Urothelium cell line (cell line): ENCODE measurements at regions not wholly inside any gene's neighbourhood (a gene's known extent, or its start where the extent isn't known, plus 50 kb on each side); places are given as distances from the start of the nearest gene placed in this dataset.

Source experiments
- DNase-seq: peaks from one replicate; pipeline ENCODE4 v3.0.0; 2011; ENCODE audit warnings: low spot score, mixed read lengths
- FAIRE-seq: peaks from 2 replicates; lab custom pipeline; 2011; peaks lifted over from hg19 to GRCh38; lab: Jason Lieb, UNC

- DNase-seq: no peak
- FAIRE-seq: no peak
These were observed 115.9 kb downstream of the TTC32 start for GRCh38 chr2:19785867-19786266.

- FAIRE-seq (no peak), DNase-seq (no peak)
These were observed 116.3 kb downstream of the TTC32 start for GRCh38 chr2:19785447-19785846.

- no peak for FAIRE-seq
- DNase-seq: no peak
These were observed 117.3 kb downstream of the TTC32 start for GRCh38 chr2:19784456-19784855.

- no peak for DNase-seq
- peak; percentile 90 for FAIRE-seq
These were observed 117.8 kb downstream of the TTC32 start for GRCh38 chr2:19783935-19784334.

- no peak for FAIRE-seq
- DNase-seq: no peak
These were observed 124.8 kb downstream of the TTC32 start for GRCh38 chr2:19776941-19777514.

GRCh38 chr2:19775838-19776237 lies 125.9 kb downstream of the TTC32 start:
- DNase-seq (no peak), FAIRE-seq (no peak)

- DNase-seq: no peak
- no peak for FAIRE-seq
These were observed 126.5 kb downstream of the TTC32 start for GRCh38 chr2:19775315-19775714.

- DNase-seq (no peak), FAIRE-seq (no peak)
These were observed 127.0 kb downstream of the TTC32 start for GRCh38 chr2:19774805-19775176.

- FAIRE-seq: no peak
- no peak for DNase-seq
These were observed 128.8 kb downstream of the TTC32 start for GRCh38 chr2:19772981-19773380.

GRCh38 chr2:19769513-19769912 lies 132.3 kb downstream of the TTC32 start:
- FAIRE-seq (no peak), DNase-seq (no peak)

- FAIRE-seq (no peak), DNase-seq (no peak)
These were observed 133.9 kb downstream of the TTC32 start for GRCh38 chr2:19767899-19768298.

GRCh38 chr2:19764998-19765397 lies 136.8 kb downstream of the TTC32 start:
- DNase-seq (no peak), FAIRE-seq (no peak)

- FAIRE-seq (no peak), DNase-seq (no peak)
These were observed 138.1 kb downstream of the TTC32 start for GRCh38 chr2:19763731-19764130.

GRCh38 chr2:19762959-19763605 lies 138.7 kb downstream of the TTC32 start:
- peak; percentile 17 for FAIRE-seq

GRCh38 chr2:19762142-19762541 lies 139.6 kb downstream of the TTC32 start:
- FAIRE-seq (peak; percentile 58), DNase-seq (no peak)

More at GRCh38 chr2:19762959-19763605, 138.7 kb downstream of the TTC32 start:
- no peak for DNase-seq

GRCh38 chr2:19759880-19760279 lies 141.9 kb downstream of the TTC32 start:
- DNase-seq: no peak
- FAIRE-seq: no peak

GRCh38 chr2:19758658-19759057 lies 143.1 kb downstream of the TTC32 start:
- no peak for FAIRE-seq

GRCh38 chr2:19757586-19757985 lies 144.2 kb downstream of the TTC32 start:
- FAIRE-seq (no peak), DNase-seq (no peak)

More at GRCh38 chr2:19758658-19759057, 143.1 kb downstream of the TTC32 start:
- DNase-seq: no peak

- FAIRE-seq (no peak), DNase-seq (no peak)
These were observed 146.9 kb downstream of the TTC32 start for GRCh38 chr2:19754907-19755306.

GRCh38 chr2:19753818-19754217 lies 148.0 kb downstream of the TTC32 start:
- no peak for FAIRE-seq

GRCh38 chr2:19753314-19753713 lies 148.5 kb downstream of the TTC32 start:
- FAIRE-seq: no peak

More at GRCh38 chr2:19753818-19754217, 148.0 kb downstream of the TTC32 start:
- DNase-seq: no peak

GRCh38 chr2:19752500-19752899 lies 149.3 kb downstream of the TTC32 start:
- no peak for FAIRE-seq
- no peak for DNase-seq

More at GRCh38 chr2:19753314-19753713, 148.5 kb downstream of the TTC32 start:
- DNase-seq: no peak

GRCh38 chr2:19751631-19752030 lies 150.2 kb downstream of the TTC32 start:
- DNase-seq (no peak), FAIRE-seq (no peak)
